ENCODE measurements at regions not wholly inside any gene's neighbourhood (a gene's known extent, or its start where the extent isn't known, plus 50 kb on each side); places are given as distances from the start of the nearest gene placed in this dataset.
"Not testable (repeated sequence)": the region's sequence is repeated elsewhere in the genome, so short reads cannot be mapped to it uniquely, and the experiment has no call there.

GRCh38 chr10:46734262-46734642 is 155.3 kb downstream of the SYT15 start:
- TF ChIP-seq CTCF, POLR2A (IDR thresholded peaks at IDR 0.05): not testable (repeated sequence)

Measured in testis (tissue), 2 donors.